ENCODE measurements at regions not wholly inside any gene's neighbourhood (a gene's known extent, or its start where the extent isn't known, plus 50 kb on each side); places are given as distances from the start of the nearest gene placed in this dataset.

DNA sequence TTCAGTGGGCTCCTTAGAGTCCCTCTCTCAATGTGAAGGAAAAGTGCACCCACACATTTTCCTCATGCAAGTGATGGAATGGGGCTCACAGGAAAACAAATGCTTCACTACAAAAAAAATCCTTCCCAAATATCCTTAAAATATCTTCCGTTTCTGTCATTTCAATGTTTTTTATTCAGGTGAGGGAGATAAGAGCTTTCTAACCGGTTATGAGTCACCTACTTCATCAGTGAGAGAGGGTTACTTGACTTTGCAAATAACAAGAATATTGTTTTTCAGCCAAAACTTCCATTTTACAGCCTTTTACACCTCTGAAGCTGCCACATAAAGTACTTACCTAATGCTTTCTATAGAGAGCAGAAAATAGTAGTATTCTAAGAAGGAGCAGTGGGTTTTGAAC, 98.3 kb upstream of the CD55 start:
- TF ChIP-seq, protein P1, sequence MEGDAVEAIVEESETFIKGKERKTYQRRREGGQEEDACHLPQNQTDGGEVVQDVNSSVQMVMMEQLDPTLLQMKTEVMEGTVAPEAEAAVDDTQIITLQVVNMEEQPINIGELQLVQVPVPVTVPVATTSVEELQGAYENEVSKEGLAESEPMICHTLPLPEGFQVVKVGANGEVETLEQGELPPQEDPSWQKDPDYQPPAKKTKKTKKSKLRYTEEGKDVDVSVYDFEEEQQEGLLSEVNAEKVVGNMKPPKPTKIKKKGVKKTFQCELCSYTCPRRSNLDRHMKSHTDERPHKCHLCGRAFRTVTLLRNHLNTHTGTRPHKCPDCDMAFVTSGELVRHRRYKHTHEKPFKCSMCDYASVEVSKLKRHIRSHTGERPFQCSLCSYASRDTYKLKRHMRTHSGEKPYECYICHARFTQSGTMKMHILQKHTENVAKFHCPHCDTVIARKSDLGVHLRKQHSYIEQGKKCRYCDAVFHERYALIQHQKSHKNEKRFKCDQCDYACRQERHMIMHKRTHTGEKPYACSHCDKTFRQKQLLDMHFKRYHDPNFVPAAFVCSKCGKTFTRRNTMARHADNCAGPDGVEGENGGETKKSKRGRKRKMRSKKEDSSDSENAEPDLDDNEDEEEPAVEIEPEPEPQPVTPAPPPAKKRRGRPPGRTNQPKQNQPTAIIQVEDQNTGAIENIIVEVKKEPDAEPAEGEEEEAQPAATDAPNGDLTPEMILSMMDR (IDR thresholded peaks at IDR 0.05) = no peak
- TF ChIP-seq POLR2A (IDR thresholded peaks at IDR 0.05) = no peak

All from Peyer's patch (tissue), 4 donors.